HG03469 (cell line): ENCODE measurements at regions not wholly inside any gene's neighbourhood (a gene's known extent, or its start where the extent isn't known, plus 50 kb on each side); places are given as distances from the start of the nearest gene placed in this dataset.

Source experiments
- ATAC-seq: cut with Tn5 transposase; IDR thresholded peaks from one replicate; pipeline ENCODE4 v1.9.1; 2021; ENCODE audit warnings: mild to moderate bottlenecking, moderate library complexity, moderate number of reproducible peaks; ENCODE audit not compliant: unreplicated experiment

DNA sequence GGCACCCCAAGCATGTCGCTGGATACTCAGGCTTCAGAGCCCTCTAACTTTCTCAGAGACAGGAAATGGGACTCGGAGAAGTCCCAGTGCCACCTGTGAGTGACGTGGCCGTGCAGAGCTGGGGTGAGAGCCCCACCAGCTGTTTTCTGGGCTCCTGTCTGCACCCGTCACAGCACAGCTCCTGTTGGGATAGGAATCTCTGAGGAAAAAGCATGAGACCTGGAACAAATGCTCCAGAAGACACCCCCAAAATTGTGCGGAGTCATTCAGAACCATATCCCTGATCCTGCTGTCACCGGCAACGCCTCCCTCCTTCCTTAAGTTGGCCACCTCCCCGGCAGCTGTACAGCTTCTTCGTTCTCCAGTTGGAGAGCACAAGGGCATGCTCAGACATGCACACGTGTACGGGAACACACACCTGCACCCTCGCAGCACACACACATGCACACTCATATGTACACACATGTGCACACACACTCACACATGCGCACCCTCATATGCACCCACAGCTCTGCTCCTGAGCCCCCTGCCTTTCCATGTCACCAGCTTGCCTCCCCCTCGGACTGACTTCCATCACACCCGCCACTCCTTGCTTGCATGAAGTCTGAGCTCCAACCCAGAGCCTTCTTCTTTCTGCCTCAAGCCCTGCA, 1430.0 kb downstream of the BRD1 start:
- ATAC-seq: no peak

DNA sequence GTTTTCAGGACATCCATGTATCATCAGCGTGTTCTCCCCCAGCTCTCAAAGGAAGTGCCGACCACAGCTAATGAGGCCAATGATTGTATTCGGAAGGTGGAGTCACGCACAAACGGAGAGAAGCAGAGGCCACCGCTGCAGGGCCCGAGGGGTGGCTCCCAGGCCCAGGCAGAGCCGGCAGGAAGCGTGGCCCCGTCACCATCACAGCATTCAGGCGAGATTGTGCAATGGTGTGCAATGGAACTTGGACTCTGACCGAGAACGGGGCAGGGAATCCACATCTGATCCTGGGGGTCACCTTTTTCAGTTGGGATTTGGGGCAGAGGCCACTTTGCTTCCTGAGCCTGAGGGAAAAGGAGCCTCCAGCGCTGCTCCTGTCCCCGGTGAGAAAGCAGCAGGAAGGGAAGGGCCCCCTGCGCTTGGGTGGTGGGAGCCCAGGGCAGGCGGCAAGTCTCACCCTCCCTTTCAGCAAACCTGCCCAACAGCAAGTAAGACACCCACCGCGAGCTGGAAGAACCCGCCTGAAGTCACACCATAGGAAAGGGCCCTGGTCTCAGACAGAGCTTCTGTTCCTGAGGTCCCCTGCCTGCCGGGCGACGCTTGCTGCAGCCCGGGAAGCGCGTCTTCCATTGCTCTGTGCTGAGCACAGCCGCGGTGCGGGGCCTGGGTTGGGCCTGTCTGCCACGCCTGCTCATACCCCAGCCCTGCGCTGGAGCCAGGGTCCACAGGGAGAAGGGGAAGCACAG, 1430.7 kb downstream of the BRD1 start:
- no peak for ATAC-seq

DNA sequence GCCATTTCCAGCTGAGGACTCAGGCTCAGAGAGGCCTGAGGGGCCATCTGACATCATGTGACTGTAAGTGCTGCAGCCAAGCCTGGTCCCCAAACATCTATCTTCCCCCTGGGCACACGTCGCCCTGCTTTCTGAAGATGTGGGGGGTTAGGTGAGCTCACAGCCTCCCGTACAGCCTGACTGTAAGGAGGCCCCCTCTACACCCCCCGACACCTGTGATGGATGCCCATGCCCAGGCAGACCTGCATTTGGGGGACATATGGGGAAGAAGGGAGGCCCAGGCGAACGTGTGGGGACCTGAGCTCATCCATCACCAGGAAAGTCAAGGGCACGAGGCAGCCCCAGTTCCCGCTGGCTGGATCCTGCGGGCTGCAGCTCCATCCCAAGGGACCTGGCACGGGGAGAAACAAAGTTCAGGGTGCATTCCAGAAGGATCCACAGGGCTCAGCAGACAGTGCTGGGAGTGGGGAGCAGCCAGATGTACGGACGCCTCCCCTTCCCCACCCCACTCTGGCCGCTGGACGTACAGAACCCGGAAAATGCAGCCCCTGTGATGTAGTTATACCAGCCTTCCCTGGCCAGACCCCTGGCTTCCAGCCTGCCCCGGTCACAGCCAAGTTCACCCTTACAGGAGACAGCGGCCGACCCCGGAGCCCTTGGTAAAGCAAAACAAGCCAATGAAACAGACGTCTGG, 1431.4 kb downstream of the BRD1 start:
- no peak for ATAC-seq

DNA sequence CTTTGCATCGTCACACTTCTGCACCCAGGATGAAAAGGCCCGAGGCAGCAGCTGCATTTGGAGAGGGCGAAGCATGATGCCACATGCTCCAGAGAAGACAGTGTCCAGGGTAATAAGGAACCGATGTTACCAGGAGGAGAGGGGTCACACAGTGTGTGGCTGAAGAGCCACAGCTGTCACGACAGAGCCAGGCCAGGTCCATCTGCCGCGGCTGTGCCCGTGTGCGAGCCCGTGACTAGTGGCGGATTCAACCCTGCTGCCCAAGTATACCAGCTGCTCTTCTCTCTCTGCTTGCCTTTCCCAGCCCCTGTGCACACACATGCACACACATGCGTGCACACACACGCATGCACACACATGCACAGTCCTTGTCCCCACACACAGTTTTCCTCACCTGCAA, 1432.5 kb downstream of the BRD1 start:
- no peak for ATAC-seq

DNA sequence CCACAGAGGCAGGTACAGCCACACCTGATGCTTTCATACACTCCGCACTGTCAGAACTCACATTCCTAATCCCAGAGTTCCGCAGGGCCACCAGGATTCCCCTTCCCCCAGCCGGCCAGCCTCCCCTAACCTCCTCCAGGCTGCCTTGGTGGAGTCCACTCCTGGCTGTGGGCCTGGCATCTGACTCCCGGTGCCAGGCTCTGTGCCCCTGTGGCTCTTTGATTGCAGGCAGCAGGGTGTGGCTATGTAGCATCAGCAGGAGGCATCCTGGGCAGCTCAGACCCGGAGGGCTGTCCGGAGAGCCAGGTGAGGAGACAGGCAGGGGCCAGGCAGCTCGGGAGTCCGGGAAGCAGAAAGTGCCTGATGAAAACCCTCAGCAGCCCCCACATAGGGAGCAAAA, 1432.9 kb downstream of the BRD1 start:
- no peak for ATAC-seq

DNA sequence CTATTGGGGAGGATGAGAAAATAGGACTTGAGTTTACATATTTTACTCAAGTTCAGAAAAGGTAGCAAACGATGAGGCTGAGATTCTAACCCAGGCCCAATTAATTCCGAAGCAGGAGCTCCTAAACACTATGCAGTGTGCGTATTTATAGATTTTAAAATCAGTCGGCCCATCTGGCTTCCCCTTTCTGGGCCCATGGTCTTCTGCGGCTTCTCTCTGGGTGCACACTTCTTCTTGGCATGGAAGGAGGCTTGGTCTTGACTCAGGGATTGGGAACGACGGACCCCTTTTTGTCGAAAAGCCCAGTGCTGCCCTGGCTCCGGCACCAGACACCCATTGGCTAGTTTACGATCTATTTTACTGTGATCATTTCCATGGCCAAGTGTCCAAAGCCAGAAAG, 1433.8 kb downstream of the BRD1 start:
- no peak for ATAC-seq

DNA sequence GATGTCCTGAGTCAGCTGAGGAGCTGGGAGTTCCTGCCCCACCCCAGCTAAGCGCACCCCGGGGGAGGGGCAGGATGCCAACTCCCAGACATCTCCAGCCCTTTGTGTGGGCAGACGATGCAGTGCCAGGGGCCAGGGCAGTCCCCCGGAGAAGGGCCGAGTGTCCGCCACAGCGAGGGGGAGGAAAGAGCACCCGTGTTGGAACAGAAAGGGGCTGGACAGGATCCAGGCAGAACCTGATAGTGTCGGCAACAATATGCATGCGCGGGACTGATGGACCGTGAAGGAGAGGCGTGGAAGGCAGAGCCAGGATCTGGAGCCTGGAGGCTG, 1434.7 kb downstream of the BRD1 start:
- no peak for ATAC-seq

DNA sequence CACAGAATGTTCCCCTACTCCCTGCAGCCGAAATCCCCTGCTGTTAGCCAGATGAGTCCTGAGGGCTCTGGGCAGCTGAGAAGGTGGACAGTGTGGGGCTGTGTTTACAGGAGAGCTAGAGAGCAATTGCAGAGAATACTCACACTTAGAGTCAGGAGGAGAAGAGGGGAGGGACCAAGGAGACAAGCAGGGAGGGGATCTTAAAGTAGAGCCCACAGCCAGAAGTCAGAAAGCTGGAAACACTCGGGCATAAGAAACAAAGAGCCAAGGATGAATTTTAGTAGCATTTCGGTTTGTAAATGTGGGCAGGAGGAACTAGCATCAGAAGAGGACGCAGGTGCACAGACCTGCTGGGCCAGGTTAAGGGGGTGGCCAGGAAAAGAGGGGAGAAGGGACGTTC, 1435.9 kb downstream of the BRD1 start:
- ATAC-seq: no peak

DNA sequence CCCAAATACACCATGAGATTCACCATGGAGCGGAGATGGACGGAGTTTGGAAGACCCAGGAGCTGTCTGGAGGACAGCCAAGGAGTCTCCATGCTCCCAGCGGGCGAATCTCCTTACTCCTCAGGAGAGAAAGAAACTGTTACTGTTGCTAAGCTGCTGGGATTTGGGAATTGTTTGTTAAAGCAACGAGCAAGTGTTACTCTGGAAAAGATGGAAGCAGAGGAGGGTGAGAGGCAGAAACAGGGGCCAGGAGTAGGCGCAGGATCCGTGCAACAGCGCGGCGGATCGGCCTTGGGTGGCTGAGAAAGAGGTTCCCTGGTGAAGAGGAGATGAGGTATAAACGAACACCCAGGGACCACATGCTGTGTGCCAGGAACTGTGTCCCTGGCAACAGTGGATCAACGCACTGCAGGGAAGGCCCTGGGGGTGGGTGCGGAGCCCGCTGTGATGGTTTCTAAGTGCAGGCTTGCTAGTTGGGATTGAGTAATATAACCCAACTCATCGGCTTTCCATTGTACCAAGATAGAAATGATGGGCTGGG, 1436.4 kb downstream of the BRD1 start:
- no peak for ATAC-seq

DNA sequence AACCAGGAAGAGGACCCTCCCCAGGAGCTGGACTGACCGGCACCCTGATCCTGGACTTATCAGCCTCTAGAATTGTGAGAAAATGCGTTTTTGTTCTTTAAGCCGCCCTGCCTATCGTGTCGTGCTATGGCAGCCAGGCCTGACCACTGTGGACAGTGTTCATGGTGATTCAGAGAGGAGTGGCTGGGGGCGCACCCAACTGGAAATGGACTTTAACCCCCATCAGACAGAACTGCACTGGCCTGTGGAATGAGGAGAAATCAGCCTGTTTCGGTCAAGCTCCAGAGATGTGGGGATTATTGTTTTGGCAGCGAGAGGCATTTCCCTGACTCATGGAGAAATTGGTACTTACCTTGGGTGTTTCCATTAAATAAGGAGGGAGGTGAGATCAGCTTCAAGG, 1437.8 kb downstream of the BRD1 start:
- no peak for ATAC-seq

DNA sequence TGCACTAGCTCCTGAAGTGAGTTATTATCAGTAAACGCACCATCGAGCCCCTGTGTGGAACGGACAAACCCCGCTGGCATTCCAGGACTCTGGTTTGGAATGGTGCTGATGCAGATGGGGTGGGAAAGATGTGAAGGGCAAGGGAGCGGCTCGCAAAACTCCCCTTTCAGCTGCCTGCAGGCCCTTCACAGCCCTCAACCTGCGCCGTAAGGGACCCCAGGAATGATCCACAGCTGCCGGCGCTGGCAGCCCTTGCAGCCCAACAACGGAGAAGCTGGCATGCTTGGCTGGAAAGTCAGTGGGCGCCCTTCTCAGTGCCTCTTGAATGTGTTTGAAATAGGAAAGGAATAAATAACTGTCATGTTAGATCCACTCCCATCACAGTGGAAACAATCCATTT, 1445.5 kb downstream of the BRD1 start:
- no peak for ATAC-seq

DNA sequence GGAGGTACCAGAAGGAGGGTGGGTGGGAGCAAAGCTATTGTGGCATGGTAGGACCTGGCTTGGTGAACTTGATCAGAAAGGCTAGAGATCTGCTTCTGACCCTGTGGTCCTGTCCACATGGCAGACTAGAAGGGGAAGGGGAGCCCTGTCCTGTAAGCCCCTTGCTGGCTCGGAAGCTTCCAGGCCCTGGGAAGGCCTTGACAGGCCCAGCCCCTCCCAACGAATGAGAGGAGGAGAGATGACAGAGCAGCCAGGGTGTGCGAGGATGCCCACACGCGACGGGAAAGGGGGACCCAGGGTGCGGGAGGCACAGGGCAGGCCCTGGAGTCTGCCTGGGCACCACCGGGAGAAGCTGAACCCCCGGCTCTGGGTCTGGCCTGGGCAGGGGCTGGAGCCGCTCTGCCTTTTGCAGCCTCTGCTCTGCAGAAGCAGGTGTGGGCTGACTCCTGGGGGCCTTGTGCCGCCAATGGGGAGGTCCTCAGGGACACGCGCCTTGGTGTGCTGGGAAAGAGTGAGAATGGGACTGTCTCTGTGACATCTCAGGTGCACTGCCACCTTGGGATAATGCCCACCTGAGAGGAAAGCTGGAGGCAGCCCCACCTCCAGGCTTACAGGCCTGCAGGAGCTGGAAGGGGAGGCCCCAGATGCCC, 1447.5 kb downstream of the BRD1 start:
- ATAC-seq: no peak

DNA sequence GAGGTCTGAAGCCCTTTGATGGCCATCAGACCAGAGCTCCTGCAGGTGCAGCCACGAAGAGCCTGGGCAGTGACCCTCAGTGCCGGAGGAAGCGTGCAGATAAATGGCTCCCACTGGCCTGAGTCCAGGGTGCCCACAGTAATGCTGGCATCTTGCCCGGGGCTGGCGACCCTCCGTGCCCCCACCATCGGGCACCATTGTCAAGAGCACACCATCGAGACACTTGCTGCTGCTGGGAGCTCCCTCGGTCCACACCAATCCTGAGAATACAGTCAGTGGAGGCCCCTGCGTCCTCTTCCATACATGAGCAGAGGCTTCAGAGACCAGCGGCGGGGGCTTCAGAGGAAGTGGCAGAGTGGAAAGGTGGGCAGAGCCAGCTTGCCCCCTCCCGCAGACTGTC, 1448.3 kb downstream of the BRD1 start:
- ATAC-seq: no peak

DNA sequence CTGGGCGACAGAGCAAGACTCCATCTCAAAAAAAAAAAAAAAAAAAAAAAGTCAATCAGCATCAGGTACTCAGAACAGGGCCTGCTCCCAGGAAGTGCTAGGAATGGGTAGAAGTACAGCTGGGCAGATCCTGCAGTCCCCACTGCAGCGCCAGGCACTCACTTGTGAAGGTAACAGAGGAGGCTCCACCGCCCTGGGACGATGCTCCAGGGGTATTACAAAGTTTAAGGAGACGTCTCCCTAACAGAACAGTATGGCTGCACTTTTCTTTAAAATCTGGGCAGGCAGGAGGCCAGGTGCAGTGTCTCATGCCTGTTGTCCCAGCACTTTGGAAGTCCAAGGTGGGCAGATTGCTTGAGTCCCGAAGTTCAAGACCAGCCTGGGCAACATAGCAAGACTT, 1449.0 kb downstream of the BRD1 start:
- no peak for ATAC-seq

DNA sequence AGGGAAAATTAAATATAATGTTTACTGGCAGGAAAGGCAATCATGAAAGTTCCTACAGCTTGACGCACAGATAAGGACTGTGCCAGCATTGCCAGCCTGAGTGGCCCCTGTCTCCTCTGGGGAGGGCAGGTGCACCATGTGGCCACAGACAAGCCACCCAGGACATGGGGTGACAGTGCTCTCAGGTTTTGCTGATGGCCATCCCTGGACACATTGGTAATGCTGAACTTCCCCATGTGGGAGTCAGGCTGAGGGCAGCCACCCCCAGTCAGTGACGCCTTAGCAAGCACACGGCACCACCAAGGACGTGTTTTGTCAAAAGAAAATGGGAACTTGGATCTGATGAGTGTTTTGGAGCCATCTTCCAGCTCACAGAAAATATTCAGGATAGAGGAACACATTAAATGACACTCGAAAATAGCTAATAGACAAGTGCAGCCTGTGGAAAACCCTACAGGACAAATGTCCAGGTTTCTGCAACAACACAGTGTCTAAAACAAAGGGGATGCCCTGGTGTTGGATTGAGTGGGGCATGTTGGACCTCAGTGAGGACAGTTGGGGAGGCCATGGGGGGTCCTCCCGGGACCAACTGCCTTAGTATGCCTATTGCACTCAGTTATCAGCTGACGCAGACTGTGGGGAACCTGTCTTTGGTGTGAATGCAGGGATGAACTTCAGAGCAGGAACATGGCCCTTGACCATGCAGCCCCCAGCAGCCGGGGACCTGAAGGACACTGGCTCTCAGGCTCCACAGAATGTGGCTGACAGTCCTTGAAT, 1450.5 kb downstream of the BRD1 start:
- ATAC-seq: no peak

DNA sequence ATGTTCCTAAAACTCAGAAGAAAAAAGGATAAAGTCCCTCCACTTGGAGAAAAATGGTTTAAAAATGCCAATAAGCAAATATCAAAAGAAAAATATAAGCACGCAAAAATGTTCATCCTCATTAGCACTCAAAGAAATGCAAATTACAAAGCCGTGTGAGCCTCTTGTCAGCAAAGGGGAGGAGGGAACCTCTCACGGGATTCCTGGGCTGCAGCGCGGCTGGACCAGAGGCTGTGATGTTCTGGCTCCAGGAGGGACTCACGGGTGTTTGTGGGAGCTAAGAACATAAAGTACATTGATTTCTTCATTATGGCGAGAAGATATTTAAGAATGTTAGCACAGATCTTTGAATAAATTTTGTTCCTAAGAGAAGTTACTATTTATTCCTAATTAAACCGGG, 1451.2 kb downstream of the BRD1 start:
- ATAC-seq: no peak

DNA sequence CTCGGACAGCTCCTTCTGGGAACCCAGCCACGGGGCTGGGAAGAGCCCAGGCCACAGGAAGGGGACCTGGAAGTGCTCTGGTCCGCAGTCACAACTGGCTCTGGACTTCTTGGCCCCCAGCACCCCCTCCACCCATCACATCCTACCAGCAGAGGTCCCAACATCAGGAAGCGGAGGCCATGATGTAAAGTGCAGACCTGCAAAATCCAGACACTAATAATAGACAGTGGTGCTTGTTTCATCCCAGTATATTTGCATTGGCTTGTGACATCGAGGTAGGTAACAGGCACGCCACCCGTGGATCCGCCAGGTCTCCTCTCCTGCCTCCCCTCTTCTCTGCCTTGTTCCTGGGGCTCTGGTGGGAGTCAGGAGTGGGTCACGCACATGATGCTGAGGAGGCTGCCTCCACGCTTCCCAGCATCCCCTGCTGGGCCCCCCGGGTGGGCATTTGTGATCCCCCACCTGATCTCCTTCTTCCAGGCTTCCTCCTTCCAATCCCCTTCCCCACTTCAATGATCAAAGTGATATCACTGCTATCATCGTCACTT, 1454.0 kb downstream of the BRD1 start:
- ATAC-seq: no peak

DNA sequence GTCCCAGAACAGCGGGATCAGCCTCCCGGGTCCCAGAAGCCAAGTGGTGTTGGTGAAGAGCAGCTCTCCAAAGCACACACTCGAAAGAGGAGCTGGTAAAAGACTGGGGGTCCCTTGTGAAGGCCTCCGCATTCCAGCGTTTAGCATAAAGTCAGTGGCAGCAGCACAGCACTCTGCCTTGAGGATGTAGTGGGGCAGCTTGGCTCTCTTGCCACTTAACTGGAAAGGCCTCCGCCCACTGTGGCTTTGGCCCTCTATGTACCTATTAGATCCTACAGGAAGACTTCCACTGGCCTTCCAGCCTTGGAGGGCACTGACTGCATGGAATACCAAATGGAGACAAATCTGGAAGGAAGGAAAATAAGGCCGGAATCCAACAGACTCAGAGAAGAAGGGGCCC, 1455.3 kb downstream of the BRD1 start:
- no peak for ATAC-seq

DNA sequence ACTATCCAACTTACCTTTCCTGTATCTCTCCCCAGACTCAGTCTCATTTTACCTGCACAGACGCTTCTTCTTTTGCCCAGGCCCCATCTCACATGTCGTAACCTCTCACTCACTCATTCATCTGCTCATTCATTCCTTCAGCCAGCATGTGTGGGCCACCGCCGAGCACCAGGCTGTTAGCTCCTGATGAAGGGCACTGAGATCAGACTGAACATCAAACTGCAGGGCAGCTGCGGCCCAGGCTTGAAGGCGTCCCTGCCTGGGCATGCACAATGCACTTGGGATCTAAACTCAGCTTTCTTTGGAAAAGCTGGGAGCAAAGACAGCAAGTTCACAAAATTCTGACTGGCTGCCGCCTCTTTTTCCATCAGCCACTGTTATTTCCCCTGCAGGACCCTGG, 1456.3 kb downstream of the BRD1 start:
- ATAC-seq: no peak

DNA sequence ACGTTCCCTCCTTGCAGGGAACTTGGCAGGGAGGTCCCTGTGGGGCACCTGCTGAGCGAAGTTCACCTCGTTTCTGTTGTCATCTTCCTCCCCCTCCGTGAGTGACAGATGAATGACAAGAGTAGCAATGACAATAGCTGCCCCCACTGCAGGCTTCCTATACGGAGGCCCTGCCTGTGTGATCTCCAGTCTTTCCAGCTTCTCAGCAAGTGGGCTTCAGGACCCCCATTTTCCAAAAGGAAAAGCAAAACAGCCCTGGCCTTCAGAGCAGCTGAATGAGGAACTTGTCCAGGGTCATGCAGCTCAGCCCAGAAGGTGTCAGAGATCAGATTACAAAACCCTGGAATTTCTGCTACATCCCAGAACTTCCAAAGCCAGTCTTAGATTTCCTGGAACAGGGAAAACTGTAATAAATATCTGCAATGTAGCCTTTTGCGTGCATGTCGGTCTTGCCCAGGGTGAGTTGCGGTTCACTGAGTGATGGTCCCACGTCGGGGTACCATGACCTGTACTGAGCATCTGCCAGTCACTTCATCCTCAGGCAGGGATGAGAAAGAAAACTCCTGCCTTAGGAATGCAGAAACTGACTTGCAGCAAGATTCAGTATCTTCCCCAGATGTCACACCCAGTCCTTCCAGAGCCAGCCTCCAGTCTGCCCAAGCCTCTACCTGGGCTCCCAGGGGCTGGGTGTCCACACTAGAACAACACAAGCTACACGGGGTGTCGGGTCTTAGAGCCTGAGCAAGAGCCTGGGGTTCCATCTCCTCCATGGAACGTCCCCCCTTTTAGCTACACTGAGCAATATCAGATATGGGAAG, 1457.0 kb downstream of the BRD1 start:
- ATAC-seq: no peak
